Liver (tissue), 2 donors: ENCODE measurements at regions not wholly inside any gene's neighbourhood (a gene's known extent, or its start where the extent isn't known, plus 50 kb on each side); places are given as distances from the start of the nearest gene placed in this dataset.

ENCODE experiments used
- HNF4G ChIP-seq: IDR thresholded peaks from 2 replicates; pipeline ENCODE4 v1.6.1; 2016; ENCODE audit warnings: antibody characterized with exemption
- MAX ChIP-seq: IDR thresholded peaks from 2 replicates; pipeline ENCODE4 v1.6.1; 2016; ENCODE audit warnings: antibody characterized with exemption
- REST ChIP-seq: IDR thresholded peaks from 2 replicates; pipeline ENCODE4 v1.6.1; 2016; ENCODE audit warnings: antibody characterized with exemption, mild to moderate bottlenecking
- RXRA ChIP-seq, 2 donors: IDR thresholded peaks; 2 replicates each; pipeline ENCODE4 v1.6.1; 2017 to 2018; ENCODE audit warnings: antibody characterized with exemption in 2 of 2, mild to moderate bottlenecking in 1 of 2
- YY1 ChIP-seq: IDR thresholded peaks from 2 replicates; pipeline ENCODE4 v1.6.1; 2016; ENCODE audit warnings: antibody characterized with exemption, mild to moderate bottlenecking
- donor health status: healthy.

- TF ChIP-seq MAX (no peak), RXRA (IDR thresholded peaks at IDR 0.05) (no peak), HNF4G (no peak), YY1 (no peak), REST (no peak)
Measured at GRCh38 chr1:115191691-115192090, 102.4 kb upstream of the TSPAN2 start.
